Stimulated activated effector memory CD8-positive, alpha-beta T cell treated with anti-CD3 and anti-CD28 coated beads, Interleukin-12 subunit alpha, Interleukin-12 subunit beta, amount 100 ng/mL, for 72 hours (primary cell): ENCODE measurements at regions not wholly inside any gene's neighbourhood (a gene's known extent, or its start where the extent isn't known, plus 50 kb on each side); places are given as distances from the start of the nearest gene placed in this dataset.
"Not testable (repeated sequence)": the region's sequence is repeated elsewhere in the genome, so short reads cannot be mapped to it uniquely, and the experiment has no call there.

Experiments
- ATAC-seq: fragments of 150-1000 bp; cut with Tn5 transposase; 2 replicates; pipeline ENCODE4 v1.10.0; 2021
- DNase-seq, 2 donors: peaks; one replicate each; pipeline ENCODE4 v3.0.0; 2021 to 2022; ENCODE audit warnings: low spot score in 2 of 2
- H3K27ac Mint-ChIP-seq: one replicate; pipeline ENCODE4 v1.8.0; 2022; ENCODE audit warnings: mild to moderate bottlenecking, mixed read lengths
- H3K36me3 Mint-ChIP-seq: one replicate; pipeline ENCODE4 v1.8.0; 2022; ENCODE audit warnings: mild to moderate bottlenecking, mixed read lengths
- H3K4me1 Mint-ChIP-seq: one replicate; pipeline ENCODE4 v1.8.0; 2022; ENCODE audit warnings: mixed read lengths
- H3K4me3 Mint-ChIP-seq: one replicate; pipeline ENCODE4 v1.8.0; 2022; ENCODE audit warnings: mild to moderate bottlenecking, mixed read lengths
- H3K9me3 Mint-ChIP-seq: one replicate; pipeline ENCODE4 v1.8.0; 2022; ENCODE audit warnings: mixed read lengths

- H3K27ac Mint-ChIP-seq = no peak overlapping the region
- H3K4me3 Mint-ChIP-seq = no peak overlapping the region
- H3K4me1 Mint-ChIP-seq = no peaks in the 10 kb centered on the region
- H3K36me3 Mint-ChIP-seq = no peaks in the 10 kb centered on the region
- ATAC-seq = no peak
- no peak for DNase-seq
- peaks cover 17% of the 10 kb centered on the region for H3K9me3 Mint-ChIP-seq
These were observed 433.6 kb downstream of the CSNK1G3 start for GRCh38 chr5:123945548-123945947.

GRCh38 chr5:123943151-123943550 lies 431.2 kb downstream of the CSNK1G3 start:
- H3K27ac Mint-ChIP-seq = no peak overlapping the region
- H3K9me3 Mint-ChIP-seq = peaks cover 20% of the 10 kb centered on the region
- ATAC-seq (no peak), DNase-seq (no peak)
- H3K4me3 Mint-ChIP-seq = no peak overlapping the region
- no peaks in the 10 kb centered on the region for H3K4me1 Mint-ChIP-seq
- H3K36me3 Mint-ChIP-seq = no peaks in the 10 kb centered on the region

GRCh38 chr5:123940416-123940815 lies 428.4 kb downstream of the CSNK1G3 start:
- no peak for ATAC-seq
- Mint-ChIP-seq H3K4me3 (no peak overlapping the region), H3K36me3 (no peaks in the 10 kb centered on the region)

GRCh38 chr5:123937230-123937629 lies 425.3 kb downstream of the CSNK1G3 start:
- Mint-ChIP-seq H3K9me3 (peaks cover 26% of the 10 kb centered on the region), H3K27ac (no peak overlapping the region), H3K36me3 (no peaks in the 10 kb centered on the region), H3K4me1 (no peaks in the 10 kb centered on the region), H3K4me3 (no peak overlapping the region)
- DNase-seq (no peak), ATAC-seq (no peak)

More at GRCh38 chr5:123940416-123940815, 428.4 kb downstream of the CSNK1G3 start:
- Mint-ChIP-seq H3K9me3 (peaks cover 31% of the 10 kb centered on the region), H3K4me1 (no peaks in the 10 kb centered on the region), H3K27ac (no peak overlapping the region)
- no peak for DNase-seq

GRCh38 chr5:123936548-123936947 lies 424.6 kb downstream of the CSNK1G3 start:
- ATAC-seq (no peak), DNase-seq (no peak)
- Mint-ChIP-seq H3K4me1 (no peaks in the 10 kb centered on the region), H3K36me3 (no peaks in the 10 kb centered on the region), H3K9me3 (peaks cover 26% of the 10 kb centered on the region), H3K4me3 (no peak overlapping the region), H3K27ac (no peak overlapping the region)

GRCh38 chr5:123933812-123934211 lies 421.8 kb downstream of the CSNK1G3 start:
- DNase-seq, ATAC-seq, H3K4me1 Mint-ChIP-seq, H3K27ac Mint-ChIP-seq, H3K36me3 Mint-ChIP-seq, H3K4me3 Mint-ChIP-seq: not testable (repeated sequence)
- peaks cover 16% of the 10 kb centered on the region for H3K9me3 Mint-ChIP-seq

GRCh38 chr5:123929055-123929474 lies 417.1 kb downstream of the CSNK1G3 start:
- DNase-seq (no peak), ATAC-seq (no peak)
- Mint-ChIP-seq H3K4me1 (no peaks in the 10 kb centered on the region), H3K36me3 (no peaks in the 10 kb centered on the region), H3K4me3 (no peak overlapping the region), H3K9me3 (peaks cover 8% of the 10 kb centered on the region), H3K27ac (no peak overlapping the region)

- Mint-ChIP-seq H3K36me3 (no peaks in the 10 kb centered on the region), H3K27ac (no peak overlapping the region), H3K4me1 (no peaks in the 10 kb centered on the region), H3K9me3 (peaks cover 8% of the 10 kb centered on the region), H3K4me3 (no peak overlapping the region)
- no peak for DNase-seq
- ATAC-seq = no peak
These were observed 416.4 kb downstream of the CSNK1G3 start for GRCh38 chr5:123928401-123928800.

GRCh38 chr5:123921193-123921592 lies 409.2 kb downstream of the CSNK1G3 start:
- Mint-ChIP-seq H3K36me3 (no peaks in the 10 kb centered on the region), H3K4me3 (no peak overlapping the region), H3K4me1 (no peaks in the 10 kb centered on the region), H3K9me3 (peaks cover 14% of the 10 kb centered on the region), H3K27ac (no peak overlapping the region)
- ATAC-seq (no peak), DNase-seq (no peak)

GRCh38 chr5:123916345-123917121 lies 404.6 kb downstream of the CSNK1G3 start:
- H3K36me3 Mint-ChIP-seq = no peaks in the 10 kb centered on the region
- H3K9me3 Mint-ChIP-seq = peaks cover 22% of the 10 kb centered on the region
- DNase-seq = no peak
- no peaks in the 10 kb centered on the region for H3K4me1 Mint-ChIP-seq
- no peak overlapping the region for H3K4me3 Mint-ChIP-seq
- ATAC-seq = no peak
- H3K27ac Mint-ChIP-seq = no peak overlapping the region

GRCh38 chr5:123914333-123914732 lies 402.4 kb downstream of the CSNK1G3 start:
- ATAC-seq = no peak
- no peak for DNase-seq
- Mint-ChIP-seq H3K36me3 (no peaks in the 10 kb centered on the region), H3K27ac (no peak overlapping the region), H3K9me3 (peaks cover 22% of the 10 kb centered on the region), H3K4me3 (no peak overlapping the region), H3K4me1 (no peaks in the 10 kb centered on the region)

- Mint-ChIP-seq H3K36me3 (no peaks in the 10 kb centered on the region), H3K9me3 (peaks cover 9% of the 10 kb centered on the region), H3K27ac (no peak overlapping the region), H3K4me3 (no peak overlapping the region), H3K4me1 (no peaks in the 10 kb centered on the region)
- ATAC-seq (no peak), DNase-seq (no peak)
These were observed 395.4 kb downstream of the CSNK1G3 start for GRCh38 chr5:123907349-123907748.

- H3K36me3 Mint-ChIP-seq = no peaks in the 10 kb centered on the region
- DNase-seq (no peak), ATAC-seq (no peak)
- no peaks in the 10 kb centered on the region for H3K4me1 Mint-ChIP-seq
- H3K9me3 Mint-ChIP-seq = peaks cover 9% of the 10 kb centered on the region
- H3K4me3 Mint-ChIP-seq = no peak overlapping the region
- no peak overlapping the region for H3K27ac Mint-ChIP-seq
These were observed 394.8 kb downstream of the CSNK1G3 start for GRCh38 chr5:123906698-123907295.

GRCh38 chr5:123885081-123885480 lies 373.1 kb downstream of the CSNK1G3 start:
- H3K4me3 Mint-ChIP-seq = no peak overlapping the region
- no peaks in the 10 kb centered on the region for H3K36me3 Mint-ChIP-seq
- no peaks in the 10 kb centered on the region for H3K4me1 Mint-ChIP-seq
- H3K27ac Mint-ChIP-seq = no peak overlapping the region
- no peak for ATAC-seq
- H3K9me3 Mint-ChIP-seq = peaks cover 5% of the 10 kb centered on the region
- no peak for DNase-seq

GRCh38 chr5:123882965-123883345 lies 371.0 kb downstream of the CSNK1G3 start:
- Mint-ChIP-seq H3K36me3 (no peaks in the 10 kb centered on the region), H3K4me3 (no peak overlapping the region), H3K9me3 (peaks cover 5% of the 10 kb centered on the region), H3K4me1 (no peaks in the 10 kb centered on the region), H3K27ac (no peak overlapping the region)
- DNase-seq (no peak), ATAC-seq (no peak)

- no peak for ATAC-seq
- H3K9me3 Mint-ChIP-seq = peaks cover 5% of the 10 kb centered on the region
- no peak overlapping the region for H3K27ac Mint-ChIP-seq
- no peaks in the 10 kb centered on the region for H3K36me3 Mint-ChIP-seq
- H3K4me3 Mint-ChIP-seq = no peak overlapping the region
- H3K4me1 Mint-ChIP-seq = no peaks in the 10 kb centered on the region
- DNase-seq = no peak
These were observed 370.5 kb downstream of the CSNK1G3 start for GRCh38 chr5:123882319-123882964.
